GM23338 (cell line): ENCODE measurements at regions not wholly inside any gene's neighbourhood (a gene's known extent, or its start where the extent isn't known, plus 50 kb on each side); places are given as distances from the start of the nearest gene placed in this dataset.

Source experiments
- CREB1 ChIP-seq: fragments of 250-450 bp; sonication (Bioruptor Pico); IDR thresholded peaks from 2 replicates; pipeline ENCODE4 v1.5.0; 2020; ENCODE audit warnings: low read depth, mild to moderate bottlenecking, moderate library complexity
- ETS1 ChIP-seq: IDR thresholded peaks from 2 replicates; pipeline ENCODE4 v1.6.1; 2016; ENCODE audit warnings: antibody characterized with exemption
- EZH2 ChIP-seq: fragments of 200-600 bp; sonication (generic); IDR thresholded peaks from one replicate; pipeline ENCODE4 v1.8.0; 2017; ENCODE audit warnings: antibody characterized with exemption, mild to moderate bottlenecking, low read depth; ENCODE audit not compliant: unreplicated experiment
- EZH2phosphoT487 ChIP-seq: fragments of 200-600 bp; sonication (generic); IDR thresholded peaks from one replicate; pipeline ENCODE4 v1.8.1; 2018; ENCODE audit warnings: antibody characterized with exemption; ENCODE audit not compliant: unreplicated experiment
- JUNB ChIP-seq: IDR thresholded peaks from one replicate; pipeline ENCODE4 v1.6.1; 2016; ENCODE audit warnings: antibody characterized with exemption; ENCODE audit not compliant: unreplicated experiment
- NANOG ChIP-seq: IDR thresholded peaks from 2 replicates; pipeline ENCODE4 v1.6.1; 2016; ENCODE audit warnings: antibody characterized with exemption, borderline replicate concordance
- POLR2AphosphoS5 ChIP-seq: IDR thresholded peaks from 2 replicates; pipeline ENCODE4 v1.6.1; 2016; ENCODE audit warnings: antibody characterized with exemption, low read depth
- ZNF114 ChIP-seq: fragments of 250-450 bp; sonication (Bioruptor Pico); IDR thresholded peaks from 2 replicates; pipeline ENCODE4 v1.5.0; 2020; ENCODE audit warnings: mild to moderate bottlenecking, moderate library complexity
- TF ChIP-seq, protein P1 (sequence below), 2 experiments: fragments of 200-600 bp in 1 of 2; sonication (generic) in 1 of 2; conservative IDR thresholded peaks; 2 replicates each; pipeline versions ENCODE4 v1.5.1 to v1.6.1; 2016 to 2017; ENCODE audit warnings: antibody characterized with exemption in 2 of 2, low read depth in 2 of 2, mild to moderate bottlenecking in 2 of 2, moderate library complexity in 1 of 2
- TF ChIP-seq, protein P2 (sequence below): IDR thresholded peaks from one replicate; pipeline ENCODE4 v1.6.1; 2018; ENCODE audit warnings: antibody characterized with exemption; ENCODE audit not compliant: unreplicated experiment

DNA sequence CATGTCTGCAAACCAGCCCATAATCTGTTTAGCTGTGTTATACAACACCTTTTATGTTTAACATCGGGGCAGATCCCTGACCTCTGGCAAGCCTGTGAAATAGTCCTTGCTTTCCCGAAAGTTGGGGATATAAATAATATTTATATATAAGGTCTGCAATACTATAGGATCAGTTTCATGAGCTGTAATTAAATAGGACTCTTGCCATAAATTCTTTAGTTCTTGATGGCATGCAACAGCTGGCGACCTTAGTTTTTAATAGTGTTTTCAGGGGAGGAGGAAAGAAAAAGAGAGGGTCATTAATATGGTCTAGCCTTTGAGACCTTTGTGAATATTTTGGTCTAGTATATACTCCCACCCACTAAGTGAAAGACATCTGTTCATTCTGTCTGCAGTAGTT is 166.5 kb downstream of the MTX2 start:
- TF ChIP-seq, protein P1, sequence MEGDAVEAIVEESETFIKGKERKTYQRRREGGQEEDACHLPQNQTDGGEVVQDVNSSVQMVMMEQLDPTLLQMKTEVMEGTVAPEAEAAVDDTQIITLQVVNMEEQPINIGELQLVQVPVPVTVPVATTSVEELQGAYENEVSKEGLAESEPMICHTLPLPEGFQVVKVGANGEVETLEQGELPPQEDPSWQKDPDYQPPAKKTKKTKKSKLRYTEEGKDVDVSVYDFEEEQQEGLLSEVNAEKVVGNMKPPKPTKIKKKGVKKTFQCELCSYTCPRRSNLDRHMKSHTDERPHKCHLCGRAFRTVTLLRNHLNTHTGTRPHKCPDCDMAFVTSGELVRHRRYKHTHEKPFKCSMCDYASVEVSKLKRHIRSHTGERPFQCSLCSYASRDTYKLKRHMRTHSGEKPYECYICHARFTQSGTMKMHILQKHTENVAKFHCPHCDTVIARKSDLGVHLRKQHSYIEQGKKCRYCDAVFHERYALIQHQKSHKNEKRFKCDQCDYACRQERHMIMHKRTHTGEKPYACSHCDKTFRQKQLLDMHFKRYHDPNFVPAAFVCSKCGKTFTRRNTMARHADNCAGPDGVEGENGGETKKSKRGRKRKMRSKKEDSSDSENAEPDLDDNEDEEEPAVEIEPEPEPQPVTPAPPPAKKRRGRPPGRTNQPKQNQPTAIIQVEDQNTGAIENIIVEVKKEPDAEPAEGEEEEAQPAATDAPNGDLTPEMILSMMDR (conservative IDR thresholded peaks at IDR 0.05; ENCODE audit: low read depth in 2 of 2): no peak
- no peak for TF ChIP-seq POLR2AphosphoS5
- TF ChIP-seq NANOG: no peak
- TF ChIP-seq EZH2: no peak
- TF ChIP-seq JUNB: no peak
- TF ChIP-seq, protein P2, sequence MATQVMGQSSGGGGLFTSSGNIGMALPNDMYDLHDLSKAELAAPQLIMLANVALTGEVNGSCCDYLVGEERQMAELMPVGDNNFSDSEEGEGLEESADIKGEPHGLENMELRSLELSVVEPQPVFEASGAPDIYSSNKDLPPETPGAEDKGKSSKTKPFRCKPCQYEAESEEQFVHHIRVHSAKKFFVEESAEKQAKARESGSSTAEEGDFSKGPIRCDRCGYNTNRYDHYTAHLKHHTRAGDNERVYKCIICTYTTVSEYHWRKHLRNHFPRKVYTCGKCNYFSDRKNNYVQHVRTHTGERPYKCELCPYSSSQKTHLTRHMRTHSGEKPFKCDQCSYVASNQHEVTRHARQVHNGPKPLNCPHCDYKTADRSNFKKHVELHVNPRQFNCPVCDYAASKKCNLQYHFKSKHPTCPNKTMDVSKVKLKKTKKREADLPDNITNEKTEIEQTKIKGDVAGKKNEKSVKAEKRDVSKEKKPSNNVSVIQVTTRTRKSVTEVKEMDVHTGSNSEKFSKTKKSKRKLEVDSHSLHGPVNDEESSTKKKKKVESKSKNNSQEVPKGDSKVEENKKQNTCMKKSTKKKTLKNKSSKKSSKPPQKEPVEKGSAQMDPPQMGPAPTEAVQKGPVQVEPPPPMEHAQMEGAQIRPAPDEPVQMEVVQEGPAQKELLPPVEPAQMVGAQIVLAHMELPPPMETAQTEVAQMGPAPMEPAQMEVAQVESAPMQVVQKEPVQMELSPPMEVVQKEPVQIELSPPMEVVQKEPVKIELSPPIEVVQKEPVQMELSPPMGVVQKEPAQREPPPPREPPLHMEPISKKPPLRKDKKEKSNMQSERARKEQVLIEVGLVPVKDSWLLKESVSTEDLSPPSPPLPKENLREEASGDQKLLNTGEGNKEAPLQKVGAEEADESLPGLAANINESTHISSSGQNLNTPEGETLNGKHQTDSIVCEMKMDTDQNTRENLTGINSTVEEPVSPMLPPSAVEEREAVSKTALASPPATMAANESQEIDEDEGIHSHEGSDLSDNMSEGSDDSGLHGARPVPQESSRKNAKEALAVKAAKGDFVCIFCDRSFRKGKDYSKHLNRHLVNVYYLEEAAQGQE: no peak
- no peak for TF ChIP-seq CREB1
- TF ChIP-seq ZNF114 (CRISPR knock-in tag): no peak
- TF ChIP-seq ETS1: no peak
- no peak for TF ChIP-seq EZH2phosphoT487
